Lower leg skin (tissue), 3 donors: ENCODE measurements at regions not wholly inside any gene's neighbourhood (a gene's known extent, or its start where the extent isn't known, plus 50 kb on each side); places are given as distances from the start of the nearest gene placed in this dataset.

Experiments
- POLR2A ChIP-seq, 2 donors: fragments of 450-650 bp; IDR thresholded peaks; one replicate each; pipeline ENCODE4 v1.6.1; 2016 to 2017; ENCODE audit warnings: antibody characterized with exemption in 2 of 2, mild to moderate bottlenecking in 1 of 2, moderate library complexity in 1 of 2
- TF ChIP-seq, protein P1 (sequence below), 3 donors: fragments of 450-650 bp; IDR thresholded peaks; one replicate each; pipeline ENCODE4 v1.5.1; 2016; ENCODE audit warnings: antibody characterized with exemption in 3 of 3, mild to moderate bottlenecking in 3 of 3, moderate library complexity in 2 of 3

DNA sequence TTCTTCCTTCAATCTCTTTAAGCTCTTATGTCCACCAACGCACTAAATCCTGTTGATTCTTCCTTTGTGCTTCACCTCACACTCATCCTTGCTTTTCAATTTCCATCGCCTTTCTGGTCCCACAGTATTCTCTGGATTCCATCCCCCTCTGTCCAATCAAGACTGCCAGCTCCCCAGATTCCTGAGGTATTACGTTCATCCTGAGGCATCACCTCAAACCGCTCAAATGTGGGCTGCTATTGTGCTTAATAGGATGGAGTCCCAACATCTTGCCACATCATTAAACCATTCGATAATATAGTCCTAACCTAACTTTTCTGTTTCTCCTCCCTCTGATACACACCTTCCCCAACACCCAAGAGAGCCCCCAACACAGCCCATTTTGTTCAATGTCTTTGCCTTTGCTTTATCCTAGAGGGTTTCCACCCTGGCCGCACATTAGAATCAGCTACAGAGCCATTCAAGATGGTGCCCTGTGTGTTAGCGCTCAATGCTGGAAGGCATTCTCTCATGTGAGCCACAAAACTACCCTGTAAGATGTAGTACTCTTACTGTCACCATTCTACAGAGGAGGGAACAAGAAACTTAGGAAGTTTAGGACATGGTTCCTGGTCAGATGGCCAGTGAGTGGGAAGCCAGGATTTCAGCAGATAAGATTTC is 79.5 kb upstream of the LEP start:
- TF ChIP-seq, protein P1, sequence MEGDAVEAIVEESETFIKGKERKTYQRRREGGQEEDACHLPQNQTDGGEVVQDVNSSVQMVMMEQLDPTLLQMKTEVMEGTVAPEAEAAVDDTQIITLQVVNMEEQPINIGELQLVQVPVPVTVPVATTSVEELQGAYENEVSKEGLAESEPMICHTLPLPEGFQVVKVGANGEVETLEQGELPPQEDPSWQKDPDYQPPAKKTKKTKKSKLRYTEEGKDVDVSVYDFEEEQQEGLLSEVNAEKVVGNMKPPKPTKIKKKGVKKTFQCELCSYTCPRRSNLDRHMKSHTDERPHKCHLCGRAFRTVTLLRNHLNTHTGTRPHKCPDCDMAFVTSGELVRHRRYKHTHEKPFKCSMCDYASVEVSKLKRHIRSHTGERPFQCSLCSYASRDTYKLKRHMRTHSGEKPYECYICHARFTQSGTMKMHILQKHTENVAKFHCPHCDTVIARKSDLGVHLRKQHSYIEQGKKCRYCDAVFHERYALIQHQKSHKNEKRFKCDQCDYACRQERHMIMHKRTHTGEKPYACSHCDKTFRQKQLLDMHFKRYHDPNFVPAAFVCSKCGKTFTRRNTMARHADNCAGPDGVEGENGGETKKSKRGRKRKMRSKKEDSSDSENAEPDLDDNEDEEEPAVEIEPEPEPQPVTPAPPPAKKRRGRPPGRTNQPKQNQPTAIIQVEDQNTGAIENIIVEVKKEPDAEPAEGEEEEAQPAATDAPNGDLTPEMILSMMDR (IDR thresholded peaks at IDR 0.05) = no peak
- TF ChIP-seq POLR2A (IDR thresholded peaks at IDR 0.05) = no peak
